NCI-H1417 (cell line): ENCODE measurements at regions not wholly inside any gene's neighbourhood (a gene's known extent, or its start where the extent isn't known, plus 50 kb on each side); places are given as distances from the start of the nearest gene placed in this dataset.

ENCODE experiments used
- DNase-seq, 3 experiments: peaks; one replicate each; lab custom pipeline; 2025; lab: John Stamatoyannopoulos, UW

- no peak for DNase-seq
Observed at GRCh38 chr13:85742355-85742754, 56.9 kb downstream of the SLITRK6 start.

GRCh38 chr13:85741017-85741416 lies 58.2 kb downstream of the SLITRK6 start:
- no peak for DNase-seq

GRCh38 chr13:85738696-85739320 lies 60.4 kb downstream of the SLITRK6 start:
- DNase-seq = no peak

DNA sequence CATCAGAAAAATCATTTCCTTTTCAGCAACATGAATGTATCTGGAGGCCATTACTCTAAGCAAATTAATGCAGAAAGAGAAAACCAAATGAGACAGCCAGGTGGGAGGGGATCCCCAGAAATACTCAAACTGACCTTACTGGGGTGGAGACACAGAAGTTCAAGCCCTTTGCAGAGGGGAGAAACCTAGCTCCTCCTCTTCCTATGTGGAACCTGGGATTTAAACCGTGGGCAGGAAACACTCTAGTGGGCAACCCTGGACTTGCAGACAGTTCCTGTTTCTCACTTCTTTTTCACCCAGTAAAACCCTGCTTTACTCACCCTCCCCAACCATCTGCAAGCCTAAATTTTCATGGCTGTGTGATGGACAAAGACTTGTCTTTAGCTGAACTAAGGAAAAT lies 61.3 kb downstream of the SLITRK6 start:
- no peak for DNase-seq

- no peak for DNase-seq
Observed at GRCh38 chr13:85729296-85729695, 69.9 kb downstream of the SLITRK6 start.

GRCh38 chr13:85728811-85729210 lies 70.4 kb downstream of the SLITRK6 start:
- no peak for DNase-seq

DNA sequence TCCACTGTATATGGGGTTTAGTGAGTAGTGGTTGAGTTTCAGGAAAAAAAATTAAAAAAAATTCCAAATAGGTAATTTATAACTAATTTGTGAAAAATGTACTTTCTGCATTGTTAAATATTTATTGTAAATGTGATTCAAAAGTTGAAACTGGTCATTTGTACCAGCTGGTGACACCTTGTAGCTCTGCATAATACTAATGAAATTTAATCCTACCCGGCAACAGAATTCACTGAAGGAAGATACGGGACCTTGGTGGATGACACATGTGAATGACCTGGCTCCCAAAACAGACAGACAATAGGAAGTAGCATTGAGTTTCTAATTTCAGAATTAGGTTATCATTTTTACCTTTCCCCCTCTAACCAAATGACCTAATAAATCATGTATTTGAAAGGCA lies 73.8 kb downstream of the SLITRK6 start:
- peak in 1 of 3 experiments; percentile 68 for DNase-seq

- peak in 2 of 3 experiments; percentile 23 to 73 for DNase-seq
Observed at GRCh38 chr13:85724546-85725432, 74.4 kb downstream of the SLITRK6 start.

DNA sequence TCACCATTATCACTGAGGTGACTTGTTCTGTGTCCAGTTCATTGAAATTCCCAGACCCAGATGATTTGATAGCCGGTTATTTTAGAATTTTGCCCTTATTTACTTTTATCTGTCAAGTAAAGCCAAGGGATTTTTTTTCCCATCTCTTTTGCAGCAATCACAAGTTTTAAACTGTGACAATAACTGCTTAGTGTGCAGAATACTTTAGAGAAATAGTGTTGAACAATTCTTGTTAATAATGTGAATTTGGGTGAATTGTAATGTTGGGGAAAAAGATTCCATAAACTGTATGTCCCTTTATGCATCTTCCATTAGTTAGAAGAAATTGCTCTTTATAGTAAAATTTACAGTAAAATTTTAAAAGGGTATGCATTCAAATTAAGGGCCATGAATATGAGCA lies 79.5 kb downstream of the SLITRK6 start:
- no peak for DNase-seq

DNA sequence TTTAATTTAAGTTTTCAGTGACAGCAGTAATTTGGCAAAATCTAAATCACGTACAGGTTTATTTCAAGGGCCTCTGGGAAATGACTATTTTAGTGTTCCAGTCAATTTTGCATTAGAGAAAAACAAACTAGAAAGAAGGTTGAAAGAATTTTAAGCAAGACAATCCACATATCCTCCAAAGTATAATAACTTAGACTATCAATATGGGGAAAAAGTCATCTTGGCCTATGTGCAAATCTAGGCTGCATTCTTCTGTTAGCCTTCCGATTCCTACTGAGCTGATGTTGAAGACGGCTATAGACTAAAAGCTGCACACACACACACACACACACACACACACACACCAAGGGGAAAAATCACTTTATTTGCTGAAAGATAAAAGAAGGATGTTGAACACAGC lies 81.3 kb downstream of the SLITRK6 start:
- DNase-seq = no peak

DNA sequence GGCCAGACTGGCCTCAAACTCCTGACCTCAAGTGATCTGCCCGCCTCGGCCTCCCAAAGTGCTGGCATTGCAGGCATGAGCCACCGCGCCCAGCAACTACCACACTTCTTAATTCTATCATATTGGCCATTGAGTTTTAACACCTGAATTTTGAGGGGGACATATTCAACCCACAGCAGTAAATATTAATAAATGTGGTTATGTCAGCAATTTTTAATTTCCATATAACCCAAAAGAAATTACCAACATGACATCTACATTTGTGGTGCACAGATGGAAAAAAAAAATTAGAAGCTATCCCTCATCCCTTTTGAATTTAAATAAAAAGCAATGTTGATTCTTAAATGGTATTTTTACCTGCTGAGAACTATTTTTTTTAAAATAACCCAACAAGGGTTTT lies 88.7 kb downstream of the SLITRK6 start:
- DNase-seq = no peak

- DNase-seq = peak in 1 of 3 experiments; percentile 66
Observed at GRCh38 chr13:85709721-85710120, 89.5 kb downstream of the SLITRK6 start.

DNA sequence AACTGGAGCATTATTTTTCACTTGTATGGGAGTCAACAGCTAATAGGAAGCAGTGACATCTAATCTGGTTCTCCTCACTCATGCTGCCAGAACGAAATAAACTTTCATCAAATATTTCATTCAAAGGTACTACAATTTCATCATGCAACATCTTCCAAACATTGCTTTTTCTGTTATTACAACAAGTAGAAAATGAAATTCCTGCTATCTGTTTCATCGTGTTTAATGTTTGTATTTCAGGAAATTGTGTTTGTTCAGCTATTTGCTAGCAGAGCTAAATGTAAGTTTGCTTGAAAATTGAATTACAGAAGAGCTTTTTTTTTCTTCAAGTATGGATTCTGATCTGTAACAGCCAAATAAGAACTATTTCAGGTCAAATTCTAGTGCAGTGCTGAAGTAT lies 90.1 kb downstream of the SLITRK6 start:
- DNase-seq = peak in 1 of 3 experiments; percentile 35

DNA sequence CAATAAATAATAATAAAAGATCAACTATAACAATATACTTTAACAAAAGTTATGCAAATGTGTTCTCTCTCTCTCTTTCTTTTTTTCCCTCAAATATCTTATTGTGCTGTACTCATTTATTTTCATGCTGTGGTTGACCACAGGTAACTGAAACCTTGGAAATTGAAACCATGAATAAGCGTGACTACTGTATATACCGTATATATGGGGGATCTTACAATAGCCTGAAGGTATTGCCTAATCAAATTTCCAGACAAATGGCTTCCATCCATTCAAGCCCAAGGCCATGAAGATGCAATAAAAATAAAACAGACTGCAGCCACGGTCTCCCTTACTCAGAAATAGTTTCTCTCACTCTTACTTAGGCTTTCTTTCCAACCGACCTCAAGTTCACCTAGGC lies 98.3 kb downstream of the SLITRK6 start:
- DNase-seq = no peak

GRCh38 chr13:85698256-85698655 lies 101.0 kb downstream of the SLITRK6 start:
- DNase-seq = no peak

DNA sequence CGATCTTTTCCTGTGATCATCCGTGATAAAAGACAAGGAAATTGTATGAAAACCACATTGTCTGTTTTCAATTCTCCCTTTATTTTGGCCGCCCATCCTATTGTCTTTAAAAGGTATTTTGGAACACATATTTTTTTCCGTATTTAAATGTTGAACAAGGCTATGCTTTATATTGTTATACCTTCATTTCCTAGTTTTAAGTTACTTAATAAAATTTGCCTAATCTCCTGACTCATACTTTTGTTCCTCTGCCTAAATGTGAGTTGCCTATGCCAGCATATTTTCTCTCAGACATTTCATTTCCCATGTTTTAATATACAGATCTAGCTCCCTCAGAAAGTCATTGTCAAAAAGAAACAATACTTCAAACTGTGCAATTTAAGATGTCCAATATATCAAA lies 104.2 kb downstream of the SLITRK6 start:
- no peak for DNase-seq

DNA sequence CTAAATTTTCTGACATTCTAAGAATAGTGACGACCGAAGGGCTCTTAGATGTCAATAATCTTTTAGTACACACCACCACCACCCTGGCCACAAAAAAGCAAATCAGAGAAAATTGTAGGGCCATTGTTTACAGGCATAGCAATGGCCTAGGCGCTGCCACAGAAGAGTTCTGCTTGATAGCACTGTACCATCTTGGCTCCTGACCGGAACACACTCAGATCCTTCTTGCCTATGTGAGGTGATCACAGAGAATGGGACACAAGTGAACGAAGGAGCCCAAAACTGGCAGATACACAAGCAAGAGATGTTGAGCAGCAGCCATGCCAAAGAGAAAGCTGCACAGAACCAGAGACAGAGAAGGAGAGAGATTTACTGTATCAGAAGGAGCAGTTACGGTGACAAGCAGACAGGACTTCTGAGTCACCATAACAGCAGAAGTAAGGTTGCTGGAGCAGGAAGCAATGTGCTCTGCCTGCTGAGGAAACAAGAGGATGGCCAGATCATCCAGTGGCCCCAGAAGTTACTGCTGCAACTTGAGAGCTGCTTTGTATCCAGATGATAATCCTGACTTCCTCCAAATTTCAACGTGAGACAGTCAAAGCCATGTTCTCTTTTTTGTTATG lies 105.2 kb downstream of the SLITRK6 start:
- no peak for DNase-seq

- no peak for DNase-seq
Observed at GRCh38 chr13:85690368-85690767, 108.9 kb downstream of the SLITRK6 start.

DNA sequence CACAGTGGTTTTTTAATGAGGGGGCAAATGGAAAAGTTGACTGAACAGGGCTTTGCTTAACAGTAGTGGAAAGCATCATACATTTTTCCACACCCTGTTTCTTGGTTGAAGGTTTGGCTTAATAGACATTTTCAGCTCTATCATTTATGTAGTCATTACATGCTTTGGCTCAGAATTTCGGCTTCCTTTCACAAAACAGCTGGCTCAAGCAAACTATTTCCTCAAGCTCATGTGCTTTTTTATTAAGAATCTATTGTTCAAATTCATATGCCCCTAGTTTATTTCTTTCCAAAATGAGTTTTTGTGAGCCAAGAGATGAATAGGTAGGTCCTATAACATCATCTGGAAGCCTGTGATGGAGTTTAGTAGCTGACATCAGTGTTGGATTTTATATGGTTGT lies 113.8 kb downstream of the SLITRK6 start:
- DNase-seq = peak in 1 of 3 experiments; percentile 29

GRCh38 chr13:85675151-85675907 lies 123.9 kb downstream of the SLITRK6 start:
- DNase-seq = no peak

- no peak for DNase-seq
Observed at GRCh38 chr13:85671336-85671735, 127.9 kb downstream of the SLITRK6 start.

- DNase-seq = peak in 2 of 3 experiments; percentile 10 to 54
Observed at GRCh38 chr13:85666356-85666755, 132.9 kb downstream of the SLITRK6 start.
